ENCODE measurements at regions not wholly inside any gene's neighbourhood (a gene's known extent, or its start where the extent isn't known, plus 50 kb on each side); places are given as distances from the start of the nearest gene placed in this dataset.

DNA sequence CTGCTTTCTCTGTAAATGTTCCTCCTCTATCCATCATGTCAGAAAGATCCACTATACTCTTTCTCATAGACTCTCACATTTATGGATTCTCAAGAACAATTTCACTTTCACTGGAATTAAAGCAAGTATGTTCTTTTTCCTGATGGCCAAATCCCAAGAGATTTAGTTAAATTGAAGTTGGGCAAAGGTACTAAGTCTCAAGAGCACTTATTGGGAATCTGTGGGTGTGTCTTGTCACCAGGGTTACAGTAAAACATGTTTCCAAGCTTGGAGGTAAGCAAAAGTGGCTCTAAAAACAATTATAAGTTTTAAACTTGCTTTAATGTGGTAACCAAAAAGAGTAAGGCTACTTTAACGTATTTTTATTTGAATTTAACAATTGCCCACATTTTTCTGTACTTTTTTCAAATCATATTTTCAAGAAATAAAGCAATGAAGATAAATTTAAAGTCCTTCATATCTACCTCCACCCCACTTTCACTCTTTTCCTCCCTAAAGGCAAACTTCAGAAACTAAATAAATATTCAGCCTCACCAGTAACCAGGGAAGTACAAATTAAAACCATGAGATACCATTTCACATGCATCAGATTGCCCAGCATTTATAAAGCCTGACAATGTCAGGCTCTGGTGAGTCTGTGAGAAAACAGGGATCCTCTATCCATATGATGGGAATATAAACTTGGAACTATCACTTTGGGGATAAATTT lies 387.4 kb downstream of the CETN3 start:
- Histone ChIP-seq H3K36me3 (ENCODE audit: control insufficient read depth in 2 of 2, extremely low read depth in 1 of 2, insufficient read depth in 2 of 2, low read length in 2 of 2) (no peaks in the 10 kb centered on the region), H2AFZ (ENCODE audit: low read depth, low read length) (no peak overlapping the region), H3K4me1 (ENCODE audit: control insufficient read depth, extremely low read depth, insufficient read depth, low read length) (peaks cover 6% of the 10 kb centered on the region), H3K27ac (ENCODE audit: insufficient read depth, low read depth, low read length) (no peak overlapping the region), H3K9ac (replicated peaks; ENCODE audit: extremely low read depth, insufficient read depth, low read length) (no peak overlapping the region), H3K4me2 (ENCODE audit: insufficient read depth, low read length) (peak overlapping the region; percentile 99), H4K20me1 (replicated peaks; ENCODE audit: control insufficient read depth, extremely low read depth, insufficient read depth, low read length) (no peaks in the 10 kb centered on the region), H3K27me3 (ENCODE audit: control insufficient read depth in 2 of 2, insufficient read depth in 2 of 2, low read length in 2 of 2) (no peaks in the 10 kb centered on the region), H3K4me3 (replicated peaks in 1 of 3; ENCODE audit: insufficient read depth in 1 of 3, low read depth in 1 of 3, low read length in 3 of 3) (no peak overlapping the region), H3K9me1 (replicated peaks; ENCODE audit: control insufficient read depth, extremely low read depth, insufficient read depth, low read length) (no peaks in the 10 kb centered on the region), H3K79me2 (ENCODE audit: control insufficient read depth, insufficient read depth, low read length) (no peaks in the 10 kb centered on the region), H3K9me3 (replicated peaks; ENCODE audit: control insufficient read depth, insufficient read depth, low read length) (no peaks in the 10 kb centered on the region)
- BruUV-seq (replicated peaks) = no TSS peak
- ChIA-PET CTCF (interaction anchor here (1.2 kb wide), 1 partner anchor 8 kb away, joined by 3 read pairs; no protein-coding TSS in a partner anchor), POLR2A (no interaction called here)
- TF ChIP-seq GATA2 (IDR thresholded peaks at IDR 0.05; ENCODE audit: insufficient read depth, insufficient read length, low read depth, low read length) (no peak), FOS (IDR thresholded peaks at IDR 0.05; ENCODE audit: borderline replicate concordance, insufficient read depth, low read length) (no peak), POLR2AphosphoS5 (IDR thresholded peaks at IDR 0.05; ENCODE audit: insufficient read depth, low read depth, low read length) (no peak), POLR2A (IDR thresholded peaks at IDR 0.05; ENCODE audit: low read depth, low read length) (no peak), JUN (IDR thresholded peaks at IDR 0.05; ENCODE audit: borderline replicate concordance, insufficient read depth, insufficient read length, low read depth) (no peak), EZH2 (IDR thresholded peaks at IDR 0.05; ENCODE audit: borderline replicate concordance, low read depth, low read length, severe bottlenecking) (no peak), MYC (IDR thresholded peaks at IDR 0.05; ENCODE audit: low read depth, low read length) (no peak)
- TF ChIP-seq, protein P1, sequence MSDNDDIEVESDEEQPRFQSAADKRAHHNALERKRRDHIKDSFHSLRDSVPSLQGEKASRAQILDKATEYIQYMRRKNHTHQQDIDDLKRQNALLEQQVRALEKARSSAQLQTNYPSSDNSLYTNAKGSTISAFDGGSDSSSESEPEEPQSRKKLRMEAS (IDR thresholded peaks at IDR 0.05; ENCODE audit: insufficient read depth, insufficient read length) = no peak
- TF ChIP-seq, protein P2, sequence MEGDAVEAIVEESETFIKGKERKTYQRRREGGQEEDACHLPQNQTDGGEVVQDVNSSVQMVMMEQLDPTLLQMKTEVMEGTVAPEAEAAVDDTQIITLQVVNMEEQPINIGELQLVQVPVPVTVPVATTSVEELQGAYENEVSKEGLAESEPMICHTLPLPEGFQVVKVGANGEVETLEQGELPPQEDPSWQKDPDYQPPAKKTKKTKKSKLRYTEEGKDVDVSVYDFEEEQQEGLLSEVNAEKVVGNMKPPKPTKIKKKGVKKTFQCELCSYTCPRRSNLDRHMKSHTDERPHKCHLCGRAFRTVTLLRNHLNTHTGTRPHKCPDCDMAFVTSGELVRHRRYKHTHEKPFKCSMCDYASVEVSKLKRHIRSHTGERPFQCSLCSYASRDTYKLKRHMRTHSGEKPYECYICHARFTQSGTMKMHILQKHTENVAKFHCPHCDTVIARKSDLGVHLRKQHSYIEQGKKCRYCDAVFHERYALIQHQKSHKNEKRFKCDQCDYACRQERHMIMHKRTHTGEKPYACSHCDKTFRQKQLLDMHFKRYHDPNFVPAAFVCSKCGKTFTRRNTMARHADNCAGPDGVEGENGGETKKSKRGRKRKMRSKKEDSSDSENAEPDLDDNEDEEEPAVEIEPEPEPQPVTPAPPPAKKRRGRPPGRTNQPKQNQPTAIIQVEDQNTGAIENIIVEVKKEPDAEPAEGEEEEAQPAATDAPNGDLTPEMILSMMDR (IDR thresholded peaks at IDR 0.05; ENCODE audit: extremely low read depth in 1 of 2, insufficient read depth in 1 of 2, low read depth in 1 of 2, low read length in 2 of 2) = no peak
- DNase-seq (ENCODE audit: low read depth, low spot score) = peak; percentile 17
- dilution Hi-C loops (cut with MboI; ENCODE audit: extremely low pct_ligation_motif_present, low sequenced_read_pairs) = no loop called here
- no peak for FAIRE-seq
- intact Hi-C loops (cut with micrococcal nuclease) = loop anchor here (5.0 kb wide), 1 partner anchor 385 kb away; the partner anchor contains the start of gene CETN3

Measured in endothelial cell of umbilical vein (primary cell).